Lower leg skin (tissue), 3 donors: ENCODE measurements at regions not wholly inside any gene's neighbourhood (a gene's known extent, or its start where the extent isn't known, plus 50 kb on each side); places are given as distances from the start of the nearest gene placed in this dataset.

ENCODE experiments used
- POLR2A ChIP-seq, 2 donors: fragments of 450-650 bp; IDR thresholded peaks; one replicate each; pipeline ENCODE4 v1.6.1; 2016 to 2017; ENCODE audit warnings: antibody characterized with exemption in 2 of 2, mild to moderate bottlenecking in 1 of 2, moderate library complexity in 1 of 2
- TF ChIP-seq, protein P1 (sequence below), 3 donors: fragments of 450-650 bp; IDR thresholded peaks; one replicate each; pipeline ENCODE4 v1.5.1; 2016; ENCODE audit warnings: antibody characterized with exemption in 3 of 3, mild to moderate bottlenecking in 3 of 3, moderate library complexity in 2 of 3

DNA sequence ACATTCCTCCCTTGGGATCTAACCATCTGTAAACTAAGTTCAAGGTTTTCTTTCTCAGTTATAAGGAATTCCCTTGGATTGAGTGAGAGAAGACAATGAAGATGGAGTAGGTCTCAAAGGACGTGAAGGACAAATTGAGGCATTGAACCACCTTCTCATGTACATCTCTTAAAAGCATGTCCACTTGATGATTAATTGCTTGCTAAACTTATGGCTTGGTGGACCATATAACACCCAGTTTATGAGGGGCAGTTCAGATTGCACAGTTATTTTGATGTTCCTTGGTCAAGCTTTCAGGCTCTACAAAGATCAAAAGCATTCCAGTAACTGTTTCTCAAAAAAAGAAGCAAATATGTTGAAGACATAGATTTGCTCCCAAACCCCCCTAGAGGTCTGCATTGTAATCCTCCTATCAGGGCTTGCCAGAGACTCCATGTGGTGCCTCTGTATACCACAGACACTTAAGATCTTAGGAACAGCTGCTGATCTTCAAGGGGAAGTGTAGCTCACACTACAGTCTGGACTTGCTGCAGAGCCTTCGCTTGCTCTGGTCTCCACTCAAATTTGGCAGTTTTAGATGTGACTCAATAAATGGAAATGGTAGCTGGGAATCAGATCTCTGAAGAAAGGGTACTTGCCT is 56.9 kb upstream of the ALDH1A1 start:
- TF ChIP-seq POLR2A (IDR thresholded peaks at IDR 0.05): no peak
- TF ChIP-seq, protein P1, sequence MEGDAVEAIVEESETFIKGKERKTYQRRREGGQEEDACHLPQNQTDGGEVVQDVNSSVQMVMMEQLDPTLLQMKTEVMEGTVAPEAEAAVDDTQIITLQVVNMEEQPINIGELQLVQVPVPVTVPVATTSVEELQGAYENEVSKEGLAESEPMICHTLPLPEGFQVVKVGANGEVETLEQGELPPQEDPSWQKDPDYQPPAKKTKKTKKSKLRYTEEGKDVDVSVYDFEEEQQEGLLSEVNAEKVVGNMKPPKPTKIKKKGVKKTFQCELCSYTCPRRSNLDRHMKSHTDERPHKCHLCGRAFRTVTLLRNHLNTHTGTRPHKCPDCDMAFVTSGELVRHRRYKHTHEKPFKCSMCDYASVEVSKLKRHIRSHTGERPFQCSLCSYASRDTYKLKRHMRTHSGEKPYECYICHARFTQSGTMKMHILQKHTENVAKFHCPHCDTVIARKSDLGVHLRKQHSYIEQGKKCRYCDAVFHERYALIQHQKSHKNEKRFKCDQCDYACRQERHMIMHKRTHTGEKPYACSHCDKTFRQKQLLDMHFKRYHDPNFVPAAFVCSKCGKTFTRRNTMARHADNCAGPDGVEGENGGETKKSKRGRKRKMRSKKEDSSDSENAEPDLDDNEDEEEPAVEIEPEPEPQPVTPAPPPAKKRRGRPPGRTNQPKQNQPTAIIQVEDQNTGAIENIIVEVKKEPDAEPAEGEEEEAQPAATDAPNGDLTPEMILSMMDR (IDR thresholded peaks at IDR 0.05): no peak
